ENCODE measurements at regions not wholly inside any gene's neighbourhood (a gene's known extent, or its start where the extent isn't known, plus 50 kb on each side); places are given as distances from the start of the nearest gene placed in this dataset.

GRCh38 chr6:43910638-43911353, 140.8 kb downstream of the VEGFA start:
- no peak for TF ChIP-seq REST (IDR thresholded peaks at IDR 0.05; ENCODE audit: insufficient read depth in 1 of 2, low read depth in 2 of 2, low read length in 2 of 2)
- TF ChIP-seq POLR2AphosphoS5 (IDR thresholded peaks at IDR 0.05; ENCODE audit: low read depth, low read length) = no peak
- TF ChIP-seq TAF1 (IDR thresholded peaks at IDR 0.05; ENCODE audit: borderline replicate concordance, insufficient read depth, low read length) = no peak
- TF ChIP-seq SIN3A (IDR thresholded peaks at IDR 0.05; ENCODE audit: borderline replicate concordance, insufficient read depth, low read length) = no peak
- no peak for TF ChIP-seq FOXP2 (optimal IDR thresholded peaks at IDR 0.05; ENCODE audit: borderline replicate concordance, extremely low read depth, extremely low read length, insufficient read depth)

- TF ChIP-seq REST (IDR thresholded peaks at IDR 0.05; ENCODE audit: insufficient read depth in 1 of 2, low read depth in 2 of 2, low read length in 2 of 2) (no peak), TAF1 (IDR thresholded peaks at IDR 0.05; ENCODE audit: borderline replicate concordance, insufficient read depth, low read length) (no peak), POLR2AphosphoS5 (IDR thresholded peaks at IDR 0.05; ENCODE audit: low read depth, low read length) (no peak), FOXP2 (optimal IDR thresholded peaks at IDR 0.05; ENCODE audit: borderline replicate concordance, extremely low read depth, extremely low read length, insufficient read depth) (no peak), SIN3A (IDR thresholded peaks at IDR 0.05; ENCODE audit: borderline replicate concordance, insufficient read depth, low read length) (no peak)
Observed at GRCh38 chr6:43910149-43910637, 140.2 kb downstream of the VEGFA start.

GRCh38 chr6:43909474-43910148, 139.6 kb downstream of the VEGFA start:
- TF ChIP-seq FOXP2 (optimal IDR thresholded peaks at IDR 0.05; ENCODE audit: borderline replicate concordance, extremely low read depth, extremely low read length, insufficient read depth) (no peak), REST (IDR thresholded peaks at IDR 0.05; ENCODE audit: insufficient read depth in 1 of 2, low read depth in 2 of 2, low read length in 2 of 2) (no peak), TAF1 (IDR thresholded peaks at IDR 0.05; ENCODE audit: borderline replicate concordance, insufficient read depth, low read length) (no peak), POLR2AphosphoS5 (IDR thresholded peaks at IDR 0.05; ENCODE audit: low read depth, low read length) (no peak), SIN3A (IDR thresholded peaks at IDR 0.05; ENCODE audit: borderline replicate concordance, insufficient read depth, low read length) (no peak)

- TF ChIP-seq REST (IDR thresholded peaks at IDR 0.05; ENCODE audit: insufficient read depth in 1 of 2, low read depth in 2 of 2, low read length in 2 of 2) = no peak
- TF ChIP-seq SIN3A (IDR thresholded peaks at IDR 0.05; ENCODE audit: borderline replicate concordance, insufficient read depth, low read length) = no peak
- no peak for TF ChIP-seq FOXP2 (optimal IDR thresholded peaks at IDR 0.05; ENCODE audit: borderline replicate concordance, extremely low read depth, extremely low read length, insufficient read depth)
- TF ChIP-seq TAF1 (IDR thresholded peaks at IDR 0.05; ENCODE audit: borderline replicate concordance, insufficient read depth, low read length) = no peak
- TF ChIP-seq POLR2AphosphoS5 (IDR thresholded peaks at IDR 0.05; ENCODE audit: low read depth, low read length) = no peak
Observed at GRCh38 chr6:43907789-43908472, 137.9 kb downstream of the VEGFA start.

Measured in PFSK-1 (cell line).